Astrocyte (in vitro differentiated cells and primary cell): ENCODE measurements at regions not wholly inside any gene's neighbourhood (a gene's known extent, or its start where the extent isn't known, plus 50 kb on each side); places are given as distances from the start of the nearest gene placed in this dataset.

ENCODE experiments used
- DNase-seq: peaks from one replicate; pipeline ENCODE4 v3.0.0-alpha.2; 2010; ENCODE audit warnings: low read depth
- FAIRE-seq: peaks from 2 replicates; lab custom pipeline; 2011; peaks lifted over from hg19 to GRCh38; lab: Jason Lieb, UNC
- H2AFZ ChIP-seq: 2 replicates; pipeline ENCODE4 v1.6.0; 2012; ENCODE audit warnings: low read depth, low read length, inconsistent platforms
- H3K27ac ChIP-seq: 2 replicates; pipeline ENCODE4 v1.5.1; 2011; ENCODE audit warnings: low read depth, low read length, inconsistent platforms
- H3K27me3 ChIP-seq: 2 replicates; pipeline ENCODE4 v1.6.0; 2011; ENCODE audit warnings: low read length, inconsistent platforms; ENCODE audit not compliant: insufficient read depth
- H3K36me3 ChIP-seq: 2 replicates; pipeline ENCODE4 v1.5.1; 2011; ENCODE audit warnings: low read length, inconsistent platforms; ENCODE audit not compliant: insufficient read depth
- H3K4me1 ChIP-seq: 2 replicates; pipeline ENCODE4 v1.5.1; 2011; ENCODE audit warnings: low read length, inconsistent platforms; ENCODE audit not compliant: insufficient read depth
- H3K4me2 ChIP-seq: 2 replicates; pipeline ENCODE4 v1.6.0; 2012; ENCODE audit warnings: low read length, inconsistent platforms
- H3K4me3 ChIP-seq: 2 replicates; pipeline ENCODE4 v1.5.1; 2011; ENCODE audit warnings: low read depth, mild to moderate bottlenecking, low read length, inconsistent platforms; ENCODE audit not compliant: insufficient read depth
- H3K79me2 ChIP-seq: 2 replicates; pipeline ENCODE4 v1.6.0; 2012; ENCODE audit warnings: mild to moderate bottlenecking, low read length, inconsistent platforms; ENCODE audit not compliant: insufficient read depth
- H3K9ac ChIP-seq: 2 replicates; pipeline ENCODE4 v1.6.0; 2012; ENCODE audit warnings: mild to moderate bottlenecking, low read length, inconsistent platforms
- H3K9me3 ChIP-seq: 2 replicates; pipeline ENCODE4 v1.5.1; 2012; ENCODE audit warnings: low read depth, mild to moderate bottlenecking, low read length, inconsistent platforms; ENCODE audit not compliant: insufficient read depth
- H4K20me1 ChIP-seq: 2 replicates; pipeline ENCODE4 v1.6.0; 2012; ENCODE audit warnings: low read length, inconsistent platforms; ENCODE audit not compliant: insufficient read depth
- H3K27ac Mint-ChIP-seq: one replicate; pipeline ENCODE4 v1.8.0; 2021; ENCODE audit warnings: mild to moderate bottlenecking, mixed read lengths; ENCODE audit not compliant: unreplicated experiment
- H3K27me3 Mint-ChIP-seq: one replicate; pipeline ENCODE4 v1.8.0; 2021; ENCODE audit warnings: low read depth, mixed read lengths; ENCODE audit not compliant: unreplicated experiment
- H3K36me3 Mint-ChIP-seq: one replicate; pipeline ENCODE4 v1.8.0; 2021; ENCODE audit warnings: low read depth, mixed read lengths; ENCODE audit not compliant: unreplicated experiment
- H3K4me1 Mint-ChIP-seq: one replicate; pipeline ENCODE4 v1.8.0; 2021; ENCODE audit warnings: low read depth, mixed read lengths; ENCODE audit not compliant: unreplicated experiment
- H3K4me3 Mint-ChIP-seq: one replicate; pipeline ENCODE4 v1.8.0; 2021; ENCODE audit warnings: mild to moderate bottlenecking, moderate library complexity, mixed read lengths; ENCODE audit not compliant: unreplicated experiment
- H3K9me3 Mint-ChIP-seq: one replicate; pipeline ENCODE4 v1.8.0; 2021; ENCODE audit warnings: mild to moderate bottlenecking, mixed read lengths; ENCODE audit not compliant: unreplicated experiment
- CTCF ChIP-seq: IDR thresholded peaks from 2 replicates; pipeline ENCODE4 v1.5.1; 2011; ENCODE audit warnings: low read depth, mild to moderate bottlenecking, inconsistent platforms, low read length, moderate library complexity; ENCODE audit not compliant: insufficient read depth
- EZH2 ChIP-seq: IDR thresholded peaks from 2 replicates; pipeline ENCODE4 v1.6.1; 2012; ENCODE audit warnings: mild to moderate bottlenecking, low read length, inconsistent platforms; ENCODE audit not compliant: insufficient read depth

GRCh38 chr10:33746186-33746585 is 411.7 kb upstream of the NRP1 start:
- Mint-ChIP-seq H3K9me3 (no peaks in the 10 kb centered on the region), H3K4me3 (no peak overlapping the region), H3K4me1 (no peaks in the 10 kb centered on the region), H3K27me3 (peaks cover 10% of the 10 kb centered on the region), H3K27ac (no peak overlapping the region), H3K36me3 (no peaks in the 10 kb centered on the region)
- Histone ChIP-seq H3K27ac (no peak overlapping the region), H3K9me3 (no peaks in the 10 kb centered on the region), H2AFZ (no peak overlapping the region), H3K79me2 (no peaks in the 10 kb centered on the region), H4K20me1 (no peaks in the 10 kb centered on the region), H3K36me3 (no peaks in the 10 kb centered on the region), H3K4me2 (no peak overlapping the region), H3K9ac (no peak overlapping the region), H3K4me3 (no peak overlapping the region), H3K4me1 (no peaks in the 10 kb centered on the region), H3K27me3 (peaks cover 3% of the 10 kb centered on the region)
- FAIRE-seq (no peak), DNase-seq (no peak)
- TF ChIP-seq CTCF = no peak
- no peak for TF ChIP-seq EZH2

- Histone ChIP-seq H3K27me3 (no peaks in the 10 kb centered on the region), H3K4me3 (no peak overlapping the region), H3K9ac (no peak overlapping the region), H3K4me1 (no peaks in the 10 kb centered on the region), H3K79me2 (no peaks in the 10 kb centered on the region), H3K36me3 (no peaks in the 10 kb centered on the region), H4K20me1 (no peaks in the 10 kb centered on the region), H3K9me3 (no peaks in the 10 kb centered on the region), H2AFZ (no peak overlapping the region), H3K4me2 (no peak overlapping the region), H3K27ac (no peak overlapping the region)
- Mint-ChIP-seq H3K27me3 (peaks cover 7% of the 10 kb centered on the region), H3K4me3 (no peak overlapping the region), H3K9me3 (no peaks in the 10 kb centered on the region), H3K27ac (no peak overlapping the region), H3K36me3 (no peaks in the 10 kb centered on the region), H3K4me1 (no peaks in the 10 kb centered on the region)
- FAIRE-seq (no peak), DNase-seq (no peak)
- TF ChIP-seq CTCF (no peak), EZH2 (no peak)
Observed at GRCh38 chr10:33743429-33743857, 409.0 kb upstream of the NRP1 start.

- Mint-ChIP-seq H3K4me3 (no peak overlapping the region), H3K36me3 (no peaks in the 10 kb centered on the region), H3K27ac (no peak overlapping the region), H3K9me3 (no peaks in the 10 kb centered on the region), H3K27me3 (peaks cover 13% of the 10 kb centered on the region), H3K4me1 (peaks cover 2% of the 10 kb centered on the region)
- no peak for FAIRE-seq
- H3K27me3 ChIP-seq = peaks cover 3% of the 10 kb centered on the region
- no peak overlapping the region for H3K9ac ChIP-seq
- DNase-seq = no peak
- H3K4me1 ChIP-seq = no peaks in the 10 kb centered on the region
- H3K79me2 ChIP-seq = no peaks in the 10 kb centered on the region
- TF ChIP-seq EZH2 = no peak
- no peak for TF ChIP-seq CTCF
- H2AFZ ChIP-seq = no peak overlapping the region
- no peak overlapping the region for H3K4me2 ChIP-seq
- H3K4me3 ChIP-seq = no peak overlapping the region
- H4K20me1 ChIP-seq = no peaks in the 10 kb centered on the region
- H3K9me3 ChIP-seq = no peaks in the 10 kb centered on the region
- H3K36me3 ChIP-seq = no peaks in the 10 kb centered on the region
- H3K27ac ChIP-seq = no peak overlapping the region
Observed at GRCh38 chr10:33739031-33739430, 404.6 kb upstream of the NRP1 start.
